HL-60 (cell line): ENCODE measurements at regions not wholly inside any gene's neighbourhood (a gene's known extent, or its start where the extent isn't known, plus 50 kb on each side); places are given as distances from the start of the nearest gene placed in this dataset.

Source experiments
- DNase-seq, 2 experiments: peaks; one replicate each; pipeline ENCODE4 v3.0.0-alpha.2; 2010 to 2020; ENCODE audit warnings: low read depth in 1 of 2, low spot score in 1 of 2
- H3K27ac ChIP-seq: fragments of 250-450 bp; sonication (Bioruptor Pico); replicated peaks from 2 replicates; pipeline ENCODE4 v1.5.1; 2020; ENCODE audit warnings: mild to moderate bottlenecking, moderate library complexity
- H3K27me3 ChIP-seq: fragments of 250-450 bp; sonication (Bioruptor Pico); 2 replicates; pipeline ENCODE4 v1.5.1; 2021; ENCODE audit warnings: mild to moderate bottlenecking, moderate library complexity; ENCODE audit not compliant: insufficient read depth, poor library complexity, severe bottlenecking
- H3K4me3 ChIP-seq: replicated peaks from 2 replicates; pipeline ENCODE4 v1.5.1; 2011; ENCODE audit warnings: mild to moderate bottlenecking, control low read depth, low read length; ENCODE audit not compliant: insufficient read depth
- GABPA ChIP-seq: IDR thresholded peaks from 2 replicates; pipeline ENCODE4 v1.6.1; 2012; ENCODE audit warnings: low read depth
- POLR2AphosphoS5 ChIP-seq: IDR thresholded peaks from 2 replicates; pipeline ENCODE4 v1.6.1; 2012; ENCODE audit warnings: low read depth
- SPI1 ChIP-seq: IDR thresholded peaks from 2 replicates; pipeline ENCODE4 v1.6.1; 2012; ENCODE audit warnings: low read depth, mild to moderate bottlenecking, borderline replicate concordance
- TF ChIP-seq, protein P1 (sequence below): IDR thresholded peaks from one replicate; pipeline ENCODE4 v1.5.1; 2011; ENCODE audit warnings: low read length, control low read depth, inconsistent platforms; ENCODE audit not compliant: insufficient read depth
- TF ChIP-seq, protein P2 (sequence below): IDR thresholded peaks from 2 replicates; pipeline ENCODE4 v1.6.1; 2012; ENCODE audit warnings: low read depth; ENCODE audit not compliant: insufficient replicate concordance

DNA sequence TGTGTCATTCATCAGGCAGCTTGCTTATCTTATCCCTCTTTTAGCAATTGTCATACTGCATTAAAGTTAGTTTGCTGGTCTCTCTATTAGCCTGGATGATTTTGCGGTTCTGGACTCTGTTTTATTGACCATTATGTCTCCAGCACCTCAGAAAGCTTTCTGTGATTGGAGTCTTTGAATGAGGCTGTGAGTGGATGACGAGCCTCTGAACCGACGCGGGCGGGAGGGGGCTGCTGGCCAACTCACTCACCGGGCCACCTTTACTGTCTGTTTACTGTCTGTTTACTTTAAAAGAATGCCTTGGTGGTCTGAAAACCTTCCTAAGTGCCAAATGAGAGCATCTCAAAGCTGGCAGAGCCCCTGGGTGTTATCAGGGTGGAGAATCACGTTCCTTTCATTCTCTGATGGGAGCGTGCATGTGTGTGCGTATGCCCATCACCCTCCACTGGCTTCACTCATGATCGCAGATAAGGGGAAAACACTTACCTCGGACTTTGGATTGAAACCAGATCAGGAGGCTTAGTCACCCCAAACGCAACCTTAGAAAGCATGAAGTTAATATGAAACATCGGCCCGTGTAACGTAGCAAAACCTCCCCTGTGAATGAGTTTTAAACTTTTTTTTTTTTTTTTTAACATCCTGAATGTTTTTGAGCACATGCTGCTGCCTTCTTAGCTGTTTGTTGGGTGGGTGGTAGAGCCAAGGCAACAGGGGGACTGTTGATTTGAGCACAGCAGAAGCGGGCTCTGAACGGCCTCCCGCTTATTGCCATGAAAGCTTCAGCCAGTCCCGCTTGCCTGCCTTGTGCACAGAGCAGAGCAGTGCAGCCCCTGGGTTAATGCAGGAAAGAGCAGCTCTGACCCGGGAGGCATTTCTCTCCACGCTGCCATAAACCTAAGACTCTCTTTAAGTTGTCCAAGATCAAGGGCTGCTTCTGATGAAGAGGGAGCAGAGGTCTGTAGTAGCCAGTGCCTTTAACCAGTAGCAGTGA lies 173.6 kb downstream of the GADD45G start:
- no peak for DNase-seq
- Histone ChIP-seq H3K4me3 (no peak overlapping the region), H3K27me3 (no peaks in the 10 kb centered on the region), H3K27ac (no peak overlapping the region)
- no peak for TF ChIP-seq SPI1
- TF ChIP-seq, protein P1, sequence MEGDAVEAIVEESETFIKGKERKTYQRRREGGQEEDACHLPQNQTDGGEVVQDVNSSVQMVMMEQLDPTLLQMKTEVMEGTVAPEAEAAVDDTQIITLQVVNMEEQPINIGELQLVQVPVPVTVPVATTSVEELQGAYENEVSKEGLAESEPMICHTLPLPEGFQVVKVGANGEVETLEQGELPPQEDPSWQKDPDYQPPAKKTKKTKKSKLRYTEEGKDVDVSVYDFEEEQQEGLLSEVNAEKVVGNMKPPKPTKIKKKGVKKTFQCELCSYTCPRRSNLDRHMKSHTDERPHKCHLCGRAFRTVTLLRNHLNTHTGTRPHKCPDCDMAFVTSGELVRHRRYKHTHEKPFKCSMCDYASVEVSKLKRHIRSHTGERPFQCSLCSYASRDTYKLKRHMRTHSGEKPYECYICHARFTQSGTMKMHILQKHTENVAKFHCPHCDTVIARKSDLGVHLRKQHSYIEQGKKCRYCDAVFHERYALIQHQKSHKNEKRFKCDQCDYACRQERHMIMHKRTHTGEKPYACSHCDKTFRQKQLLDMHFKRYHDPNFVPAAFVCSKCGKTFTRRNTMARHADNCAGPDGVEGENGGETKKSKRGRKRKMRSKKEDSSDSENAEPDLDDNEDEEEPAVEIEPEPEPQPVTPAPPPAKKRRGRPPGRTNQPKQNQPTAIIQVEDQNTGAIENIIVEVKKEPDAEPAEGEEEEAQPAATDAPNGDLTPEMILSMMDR: no peak
- no peak for TF ChIP-seq GABPA
- TF ChIP-seq, protein P2, sequence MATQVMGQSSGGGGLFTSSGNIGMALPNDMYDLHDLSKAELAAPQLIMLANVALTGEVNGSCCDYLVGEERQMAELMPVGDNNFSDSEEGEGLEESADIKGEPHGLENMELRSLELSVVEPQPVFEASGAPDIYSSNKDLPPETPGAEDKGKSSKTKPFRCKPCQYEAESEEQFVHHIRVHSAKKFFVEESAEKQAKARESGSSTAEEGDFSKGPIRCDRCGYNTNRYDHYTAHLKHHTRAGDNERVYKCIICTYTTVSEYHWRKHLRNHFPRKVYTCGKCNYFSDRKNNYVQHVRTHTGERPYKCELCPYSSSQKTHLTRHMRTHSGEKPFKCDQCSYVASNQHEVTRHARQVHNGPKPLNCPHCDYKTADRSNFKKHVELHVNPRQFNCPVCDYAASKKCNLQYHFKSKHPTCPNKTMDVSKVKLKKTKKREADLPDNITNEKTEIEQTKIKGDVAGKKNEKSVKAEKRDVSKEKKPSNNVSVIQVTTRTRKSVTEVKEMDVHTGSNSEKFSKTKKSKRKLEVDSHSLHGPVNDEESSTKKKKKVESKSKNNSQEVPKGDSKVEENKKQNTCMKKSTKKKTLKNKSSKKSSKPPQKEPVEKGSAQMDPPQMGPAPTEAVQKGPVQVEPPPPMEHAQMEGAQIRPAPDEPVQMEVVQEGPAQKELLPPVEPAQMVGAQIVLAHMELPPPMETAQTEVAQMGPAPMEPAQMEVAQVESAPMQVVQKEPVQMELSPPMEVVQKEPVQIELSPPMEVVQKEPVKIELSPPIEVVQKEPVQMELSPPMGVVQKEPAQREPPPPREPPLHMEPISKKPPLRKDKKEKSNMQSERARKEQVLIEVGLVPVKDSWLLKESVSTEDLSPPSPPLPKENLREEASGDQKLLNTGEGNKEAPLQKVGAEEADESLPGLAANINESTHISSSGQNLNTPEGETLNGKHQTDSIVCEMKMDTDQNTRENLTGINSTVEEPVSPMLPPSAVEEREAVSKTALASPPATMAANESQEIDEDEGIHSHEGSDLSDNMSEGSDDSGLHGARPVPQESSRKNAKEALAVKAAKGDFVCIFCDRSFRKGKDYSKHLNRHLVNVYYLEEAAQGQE: no peak
- TF ChIP-seq POLR2AphosphoS5: no peak

DNA sequence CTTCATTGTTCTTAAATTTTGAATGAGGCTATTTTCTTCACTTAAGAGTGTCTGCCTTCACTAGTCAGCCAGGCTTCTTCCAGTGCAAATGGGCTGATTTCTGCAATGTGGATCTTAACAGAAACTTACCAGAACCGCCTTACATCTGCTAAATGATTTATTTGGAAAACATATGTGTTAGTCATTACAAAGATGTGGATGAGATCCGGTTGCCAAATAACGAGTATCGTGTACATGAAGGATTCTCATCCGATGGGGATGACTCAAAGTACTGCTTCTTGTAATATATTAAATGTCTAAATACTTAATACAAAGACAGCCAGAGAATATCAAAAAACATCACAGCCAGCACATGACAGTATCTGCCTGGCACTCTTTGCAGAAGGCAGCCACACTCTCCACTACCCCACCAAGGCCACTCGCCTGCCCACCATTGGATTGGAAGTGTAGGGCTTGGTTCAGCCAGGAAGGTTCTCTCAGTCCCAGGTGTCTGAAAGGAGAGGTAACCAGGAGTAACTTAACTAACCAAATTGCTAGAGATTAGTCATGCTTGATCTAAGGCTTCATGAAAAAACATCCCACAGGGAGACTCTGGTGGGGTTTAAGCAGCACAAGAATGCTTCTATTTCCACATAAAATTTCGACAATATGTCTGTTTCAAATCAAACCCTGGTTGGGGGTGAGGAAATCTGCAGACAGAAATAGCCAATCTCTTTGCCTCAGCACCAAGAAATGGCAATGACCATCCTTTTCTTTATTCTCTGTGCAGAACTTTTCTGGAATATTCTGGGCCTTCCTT lies 174.8 kb downstream of the GADD45G start:
- H3K27me3 ChIP-seq: no peaks in the 10 kb centered on the region
- no peak for DNase-seq
- no peak overlapping the region for H3K4me3 ChIP-seq
- H3K27ac ChIP-seq: no peak overlapping the region
- TF ChIP-seq GABPA: no peak
- TF ChIP-seq, protein P2: no peak
- TF ChIP-seq POLR2AphosphoS5: no peak
- TF ChIP-seq, protein P1: no peak
- no peak for TF ChIP-seq SPI1

DNA sequence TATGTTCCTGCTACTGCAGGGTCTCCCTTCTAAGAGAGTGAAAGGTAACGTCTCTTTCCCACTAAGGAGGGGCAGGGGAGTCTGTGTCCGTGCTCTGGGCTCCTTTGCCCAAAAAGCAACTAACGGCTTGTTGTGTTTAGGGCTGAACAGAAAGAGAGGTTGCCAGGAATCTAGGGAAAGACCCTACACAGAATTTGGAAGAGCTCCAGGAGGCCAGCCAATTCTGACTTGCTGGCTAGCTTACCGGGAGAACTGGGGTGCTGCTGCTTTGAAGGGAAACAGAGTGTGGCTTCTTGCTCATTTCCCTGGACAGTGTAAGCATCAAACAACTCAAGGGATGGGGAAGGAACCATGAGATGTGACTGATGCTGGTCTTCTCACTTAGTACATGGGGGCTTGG lies 176.1 kb downstream of the GADD45G start:
- Histone ChIP-seq H3K27me3 (no peaks in the 10 kb centered on the region), H3K4me3 (no peak overlapping the region), H3K27ac (no peak overlapping the region)
- TF ChIP-seq, protein P1: no peak
- no peak for TF ChIP-seq SPI1
- TF ChIP-seq GABPA: no peak
- TF ChIP-seq, protein P2: no peak
- TF ChIP-seq POLR2AphosphoS5: no peak
- DNase-seq: no peak
